Gastrocnemius medialis (tissue), 4 donors: ENCODE measurements at regions not wholly inside any gene's neighbourhood (a gene's known extent, or its start where the extent isn't known, plus 50 kb on each side); places are given as distances from the start of the nearest gene placed in this dataset.

Source experiments
- ATAC-seq, 2 donors: fragments of 150-250 bp; one replicate each; pipeline ENCODE4 v1.9.1; 2016
- DNase-seq, 2 donors: peaks; one replicate each; pipeline ENCODE4 v3.0.0-alpha.2; 2019
- H3K27ac ChIP-seq, 4 donors: fragments of 200-600 bp; sonication (generic); 1 replicate in 1 of 4; 2 replicates in 3 of 4; pipeline ENCODE4 v1.5.1; 2016 to 2018; ENCODE audit warnings: mild to moderate bottlenecking in 2 of 4, moderate library complexity in 1 of 4
- H3K27me3 ChIP-seq, 3 donors: fragments of 200-600 bp; sonication (generic) in 2 of 3; 1 replicate in 1 of 3; 2 replicates in 2 of 3; pipeline versions ENCODE4 v1.5.1 to v1.6.0; 2016 to 2019; ENCODE audit warnings: mild to moderate bottlenecking in 1 of 3, moderate library complexity in 1 of 3
- H3K36me3 ChIP-seq, 2 donors: fragments of 200-600 bp; sonication (generic) in 1 of 2; one replicate each; pipeline ENCODE4 v1.5.1; 2017 to 2018
- H3K4me1 ChIP-seq, 2 donors: fragments of 200-600 bp; sonication (generic) in 1 of 2; one replicate each; pipeline ENCODE4 v1.5.1; 2016 to 2017; ENCODE audit warnings: mild to moderate bottlenecking in 2 of 2
- H3K4me3 ChIP-seq, 4 donors: fragments of 200-600 bp; sonication (generic) in 3 of 4; 1 replicate in 1 of 4; 2 replicates in 3 of 4; pipeline ENCODE4 v1.5.1; 2016 to 2019; ENCODE audit warnings: mild to moderate bottlenecking in 2 of 4
- H3K9me3 ChIP-seq, 3 donors: fragments of 200-600 bp; sonication (generic) in 2 of 3; 1 replicate in 1 of 3; 2 replicates in 2 of 3; pipeline ENCODE4 v1.5.1; 2016 to 2019
- POLR2A ChIP-seq, 2 donors: fragments of 450-650 bp; IDR thresholded peaks; one replicate each; pipeline ENCODE4 v1.6.1; 2017; ENCODE audit warnings: antibody characterized with exemption in 2 of 2, mild to moderate bottlenecking in 2 of 2, moderate library complexity in 2 of 2
- in situ Hi-C, 4 donors: fragments of 200-750 bp; cut with MboI; loops; one replicate each; pipeline versions ENCODE4 v1.15.0 to v1.8.0; 2017; ENCODE audit warnings: low sequenced_read_pairs in 4 of 4
- intact Hi-C: fragments of 100-400 bp; cut with DNase I; formaldehyde crosslinking; loops from one replicate; pipeline ENCODE4 v1.15.1; 2023; ENCODE audit warnings: low total_unique reads
- TF ChIP-seq, protein P1 (sequence below), 5 experiments: fragments of 450-650 bp in 3 of 5; fragments of 200-600 bp in 2 of 5; sonication (generic) in 2 of 5; IDR thresholded peaks in 4 of 5; conservative IDR thresholded peaks in 1 of 5; 1 replicate in 4 of 5; 2 replicates in 1 of 5; pipeline ENCODE4 v1.5.1; 2016 to 2019; ENCODE audit warnings: antibody characterized with exemption in 5 of 5, mild to moderate bottlenecking in 3 of 5, moderate library complexity in 3 of 5

GRCh38 chr5:117394506-117395157 lies 820.0 kb upstream of the SEMA6A start:
- in situ Hi-C loops = no loop called here
- no peak for DNase-seq
- Histone ChIP-seq H3K4me1 (no peaks in the 10 kb centered on the region), H3K27me3 (no peaks in the 10 kb centered on the region), H3K27ac (no peak overlapping the region), H3K9me3 (no peaks in the 10 kb centered on the region), H3K36me3 (no peaks in the 10 kb centered on the region), H3K4me3 (no peak overlapping the region)
- intact Hi-C loops = no loop called here
- ATAC-seq = no peak
- TF ChIP-seq, protein P1, sequence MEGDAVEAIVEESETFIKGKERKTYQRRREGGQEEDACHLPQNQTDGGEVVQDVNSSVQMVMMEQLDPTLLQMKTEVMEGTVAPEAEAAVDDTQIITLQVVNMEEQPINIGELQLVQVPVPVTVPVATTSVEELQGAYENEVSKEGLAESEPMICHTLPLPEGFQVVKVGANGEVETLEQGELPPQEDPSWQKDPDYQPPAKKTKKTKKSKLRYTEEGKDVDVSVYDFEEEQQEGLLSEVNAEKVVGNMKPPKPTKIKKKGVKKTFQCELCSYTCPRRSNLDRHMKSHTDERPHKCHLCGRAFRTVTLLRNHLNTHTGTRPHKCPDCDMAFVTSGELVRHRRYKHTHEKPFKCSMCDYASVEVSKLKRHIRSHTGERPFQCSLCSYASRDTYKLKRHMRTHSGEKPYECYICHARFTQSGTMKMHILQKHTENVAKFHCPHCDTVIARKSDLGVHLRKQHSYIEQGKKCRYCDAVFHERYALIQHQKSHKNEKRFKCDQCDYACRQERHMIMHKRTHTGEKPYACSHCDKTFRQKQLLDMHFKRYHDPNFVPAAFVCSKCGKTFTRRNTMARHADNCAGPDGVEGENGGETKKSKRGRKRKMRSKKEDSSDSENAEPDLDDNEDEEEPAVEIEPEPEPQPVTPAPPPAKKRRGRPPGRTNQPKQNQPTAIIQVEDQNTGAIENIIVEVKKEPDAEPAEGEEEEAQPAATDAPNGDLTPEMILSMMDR (IDR thresholded peaks at IDR 0.05 in 4 of 5, conservative IDR thresholded peaks at IDR 0.05 in 1 of 5) = no peak
- TF ChIP-seq POLR2A (IDR thresholded peaks at IDR 0.05) = no peak

DNA sequence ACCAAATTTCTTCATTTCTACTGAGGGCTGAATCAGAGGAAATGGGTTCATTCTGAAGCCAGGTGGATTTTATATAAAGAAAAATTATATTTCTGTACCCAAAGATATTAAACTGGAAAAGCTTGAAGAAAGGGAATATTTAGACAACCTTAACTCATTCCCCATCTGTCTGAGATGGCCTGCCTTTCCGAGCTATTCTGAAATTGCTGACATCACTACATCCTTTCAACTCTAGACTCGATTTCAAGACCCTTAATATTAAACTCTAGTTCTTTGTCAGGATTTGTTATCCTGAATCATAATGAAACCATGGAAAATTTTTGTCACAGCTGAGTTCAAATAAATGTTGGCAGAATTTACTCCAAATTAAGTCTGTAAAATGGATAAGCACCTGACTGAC lies 818.5 kb upstream of the SEMA6A start:
- Histone ChIP-seq H3K4me3 (no peak overlapping the region), H3K9me3 (no peaks in the 10 kb centered on the region), H3K36me3 (no peaks in the 10 kb centered on the region), H3K27me3 (no peaks in the 10 kb centered on the region), H3K4me1 (no peaks in the 10 kb centered on the region), H3K27ac (no peak overlapping the region)
- ATAC-seq (no peak), DNase-seq (no peak)
- in situ Hi-C loops = no loop called here
- TF ChIP-seq, protein P1 (IDR thresholded peaks at IDR 0.05 in 4 of 5, conservative IDR thresholded peaks at IDR 0.05 in 1 of 5) = no peak
- TF ChIP-seq POLR2A (IDR thresholded peaks at IDR 0.05) = no peak
- intact Hi-C loops = no loop called here

- Histone ChIP-seq H3K9me3 (no peaks in the 10 kb centered on the region), H3K27me3 (no peaks in the 10 kb centered on the region), H3K36me3 (no peaks in the 10 kb centered on the region), H3K27ac (no peak overlapping the region), H3K4me3 (no peak overlapping the region), H3K4me1 (no peaks in the 10 kb centered on the region)
- no peak for DNase-seq
- intact Hi-C loops = no loop called here
- in situ Hi-C loops = no loop called here
- ATAC-seq = no peak
- TF ChIP-seq, protein P1 (IDR thresholded peaks at IDR 0.05 in 4 of 5, conservative IDR thresholded peaks at IDR 0.05 in 1 of 5) = no peak
- TF ChIP-seq POLR2A (IDR thresholded peaks at IDR 0.05) = no peak
These were observed 805.7 kb upstream of the SEMA6A start for GRCh38 chr5:117380316-117380715.

GRCh38 chr5:117379521-117379920 lies 804.9 kb upstream of the SEMA6A start:
- in situ Hi-C loops = no loop called here
- no peak for DNase-seq
- no peak overlapping the region for H3K4me3 ChIP-seq
- TF ChIP-seq, protein P1 (IDR thresholded peaks at IDR 0.05 in 4 of 5, conservative IDR thresholded peaks at IDR 0.05 in 1 of 5) = no peak
- no peak for TF ChIP-seq POLR2A (IDR thresholded peaks at IDR 0.05)
- no peaks in the 10 kb centered on the region for H3K36me3 ChIP-seq
- no peak for ATAC-seq
- intact Hi-C loops = no loop called here
- no peaks in the 10 kb centered on the region for H3K9me3 ChIP-seq
- no peaks in the 10 kb centered on the region for H3K4me1 ChIP-seq
- H3K27me3 ChIP-seq = no peaks in the 10 kb centered on the region
- no peak overlapping the region for H3K27ac ChIP-seq

DNA sequence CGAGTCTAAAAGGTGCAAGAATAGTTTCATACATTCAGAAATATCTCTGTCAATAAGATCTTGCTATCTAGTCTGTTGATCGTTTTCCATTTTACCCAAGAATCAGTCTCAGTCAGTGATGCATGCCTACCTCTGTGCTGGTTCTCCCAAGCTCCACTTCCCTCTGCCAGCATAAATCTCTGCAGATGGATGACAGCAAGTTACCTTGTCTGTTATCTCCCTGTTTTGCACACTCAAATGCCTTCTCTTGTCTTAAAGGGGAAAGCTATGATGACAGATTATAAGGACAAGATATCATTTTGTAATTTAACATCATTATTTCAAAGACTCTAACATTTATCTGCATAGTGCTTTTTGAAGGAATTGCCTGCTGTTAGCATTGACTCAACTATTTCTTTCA lies 802.1 kb upstream of the SEMA6A start:
- no peaks in the 10 kb centered on the region for H3K9me3 ChIP-seq
- H3K27me3 ChIP-seq = no peaks in the 10 kb centered on the region
- in situ Hi-C loops (no loop called here), intact Hi-C loops (no loop called here)
- DNase-seq = no peak
- no peak for ATAC-seq
- H3K36me3 ChIP-seq = no peaks in the 10 kb centered on the region
- H3K4me3 ChIP-seq = no peak overlapping the region
- no peaks in the 10 kb centered on the region for H3K4me1 ChIP-seq
- H3K27ac ChIP-seq = no peak overlapping the region
- TF ChIP-seq POLR2A (IDR thresholded peaks at IDR 0.05) = no peak
- TF ChIP-seq, protein P1 (IDR thresholded peaks at IDR 0.05 in 4 of 5, conservative IDR thresholded peaks at IDR 0.05 in 1 of 5) = no peak
